H9 (cell line): ENCODE measurements at regions not wholly inside any gene's neighbourhood (a gene's known extent, or its start where the extent isn't known, plus 50 kb on each side); places are given as distances from the start of the nearest gene placed in this dataset.
A peak's percentile ranks its signal among the peaks of the same experiment; 100 is the strongest.
"Not testable (repeated sequence)": the region's sequence is repeated elsewhere in the genome, so short reads cannot be mapped to it uniquely, and the experiment has no call there.

ENCODE experiments used
- DNase-seq: peaks from one replicate; pipeline ENCODE4 v3.0.0-alpha.2; 2017
- H2AFZ ChIP-seq: one replicate; pipeline ENCODE4 v1.6.1; 2013; ENCODE audit warnings: mild to moderate bottlenecking, low read length, control low read depth, moderate library complexity
- H2AK5ac ChIP-seq: 2 replicates; pipeline ENCODE4 v1.6.1; 2013; ENCODE audit warnings: low read length, control low read depth, mixed read lengths; ENCODE audit not compliant: insufficient read length
- H2BK120ac ChIP-seq: one replicate; pipeline ENCODE4 v1.6.1; 2013; ENCODE audit warnings: low read depth, mild to moderate bottlenecking, low read length, control low read depth, inconsistent platforms; ENCODE audit not compliant: poor library complexity, severe bottlenecking
- H2BK12ac ChIP-seq: 2 replicates; pipeline ENCODE4 v1.6.1; 2013; ENCODE audit warnings: low read length, control low read depth, mixed read lengths, low read depth; ENCODE audit not compliant: insufficient read length
- H2BK15ac ChIP-seq: 2 replicates; pipeline ENCODE4 v1.6.1; 2013; ENCODE audit warnings: low read depth, low read length, control low read depth
- H2BK20ac ChIP-seq: one replicate; pipeline ENCODE4 v1.6.1; 2013; ENCODE audit warnings: low read depth, mild to moderate bottlenecking, low read length, control low read depth, inconsistent platforms; ENCODE audit not compliant: poor library complexity, severe bottlenecking
- H2BK5ac ChIP-seq: 2 replicates; pipeline ENCODE4 v1.6.1; 2013; ENCODE audit warnings: low read length, control low read depth, mixed read lengths; ENCODE audit not compliant: insufficient read length
- H3K14ac ChIP-seq: 2 replicates; pipeline ENCODE4 v1.6.1; 2013; ENCODE audit warnings: low read length, control low read depth; ENCODE audit not compliant: insufficient read depth
- H3K18ac ChIP-seq: 2 replicates; pipeline ENCODE4 v1.6.1; 2013; ENCODE audit warnings: low read depth, mild to moderate bottlenecking, mixed read lengths, low read length, control low read depth; ENCODE audit not compliant: insufficient read length
- H3K23ac ChIP-seq: 2 replicates; pipeline ENCODE4 v1.6.1; 2013; ENCODE audit warnings: low read length, control low read depth, mixed read lengths, low read depth; ENCODE audit not compliant: insufficient read length
- H3K23me2 ChIP-seq: 2 replicates; pipeline ENCODE4 v1.6.1; 2013; ENCODE audit warnings: low read depth, mild to moderate bottlenecking, mixed read lengths, low read length, control low read depth; ENCODE audit not compliant: insufficient read length, poor library complexity, severe bottlenecking
- H3K27ac ChIP-seq: 2 replicates; pipeline ENCODE4 v1.5.1; 2013; ENCODE audit warnings: low read length, control low read depth, mixed read lengths, low read depth; ENCODE audit not compliant: insufficient read length
- H3K27me3 ChIP-seq: 2 replicates; pipeline ENCODE4 v1.6.1; 2013; ENCODE audit warnings: low read length, control low read depth, inconsistent platforms; ENCODE audit not compliant: insufficient read depth
- H3K4ac ChIP-seq: 2 replicates; pipeline ENCODE4 v1.6.1; 2013; ENCODE audit warnings: low read depth, mild to moderate bottlenecking, control low read depth, inconsistent platforms, low read length, moderate library complexity
- H3K4me1 ChIP-seq: 2 replicates; pipeline ENCODE4 v1.6.1; 2013; ENCODE audit warnings: low read length, control low read depth, inconsistent platforms; ENCODE audit not compliant: insufficient read depth
- H3K4me2 ChIP-seq: 2 replicates; pipeline ENCODE4 v1.6.1; 2013; ENCODE audit warnings: low read length, control low read depth, mixed read lengths; ENCODE audit not compliant: insufficient read length, insufficient read depth
- H3K56ac ChIP-seq: 2 replicates; pipeline ENCODE4 v1.6.1; 2013; ENCODE audit warnings: low read depth, mild to moderate bottlenecking, mixed read lengths, low read length, control low read depth; ENCODE audit not compliant: insufficient read length
- H3K79me1 ChIP-seq: 2 replicates; pipeline ENCODE4 v1.6.1; 2013; ENCODE audit warnings: low read depth, mild to moderate bottlenecking, moderate library complexity, low read length, control low read depth, inconsistent platforms; ENCODE audit not compliant: insufficient read depth, poor library complexity, severe bottlenecking
- H3K79me2 ChIP-seq: 2 replicates; pipeline ENCODE4 v1.6.1; 2013; ENCODE audit warnings: low read length, control low read depth, inconsistent platforms; ENCODE audit not compliant: insufficient read depth
- H3K9ac ChIP-seq: 2 replicates; pipeline ENCODE4 v1.6.1; 2013; ENCODE audit warnings: low read length, control low read depth, mixed read lengths; ENCODE audit not compliant: insufficient read length; ENCODE audit errors: extremely low read depth
- H3K9me3 ChIP-seq: one replicate; pipeline ENCODE4 v1.6.1; 2013; ENCODE audit warnings: low read depth, low read length, inconsistent platforms; ENCODE audit not compliant: control insufficient read depth
- H3T11ph ChIP-seq: one replicate; pipeline ENCODE4 v1.6.1; 2013; ENCODE audit warnings: mild to moderate bottlenecking, low read length, control low read depth, inconsistent platforms
- H4K20me1 ChIP-seq: one replicate; pipeline ENCODE4 v1.6.1; 2013; ENCODE audit not compliant: control insufficient read depth, insufficient read length, insufficient read depth
- H4K5ac ChIP-seq: 2 replicates; pipeline ENCODE4 v1.6.1; 2013; ENCODE audit warnings: low read depth, mild to moderate bottlenecking, mixed read lengths, low read length, control low read depth; ENCODE audit not compliant: insufficient read length
- H4K8ac ChIP-seq: replicated peaks from 2 replicates; pipeline ENCODE4 v1.6.1; 2013; ENCODE audit warnings: low read length, control low read depth, mixed read lengths, low read depth; ENCODE audit not compliant: insufficient read length
- H4K91ac ChIP-seq: 2 replicates; pipeline ENCODE4 v1.6.1; 2013; ENCODE audit warnings: low read depth, mild to moderate bottlenecking, moderate library complexity, mixed read lengths, low read length, control low read depth; ENCODE audit not compliant: insufficient read length
- H3K27ac Mint-ChIP-seq, 3 experiments: 2 replicates in 2 of 3; 3 replicates in 1 of 3; pipeline ENCODE4 v1.8.0; 2020 to 2021; ENCODE audit warnings: mixed read lengths in 3 of 3, mild to moderate bottlenecking in 1 of 3, moderate library complexity in 1 of 3
- H3K27me3 Mint-ChIP-seq: 2 replicates; pipeline ENCODE4 v1.8.0; 2021; ENCODE audit warnings: low read depth, mild to moderate bottlenecking, moderate library complexity, mixed read lengths
- H3K36me3 Mint-ChIP-seq, 3 experiments: 2 replicates in 2 of 3; 3 replicates in 1 of 3; pipeline ENCODE4 v1.8.0; 2020 to 2021; ENCODE audit warnings: low read depth in 3 of 3, mixed read lengths in 3 of 3; ENCODE audit not compliant: insufficient read depth in 1 of 3
- H3K4me1 Mint-ChIP-seq, 2 experiments: 2 replicates each; pipeline ENCODE4 v1.8.0; 2020; ENCODE audit warnings: mixed read lengths in 2 of 2
- H3K4me3 Mint-ChIP-seq, 2 experiments: 2 replicates in 1 of 2; 3 replicates in 1 of 2; pipeline ENCODE4 v1.8.0; 2020 to 2021; ENCODE audit warnings: mild to moderate bottlenecking in 2 of 2, mixed read lengths in 2 of 2, moderate library complexity in 1 of 2
- H3K9me3 Mint-ChIP-seq, 2 experiments: 2 replicates in 1 of 2; 3 replicates in 1 of 2; pipeline ENCODE4 v1.8.0; 2020; ENCODE audit warnings: mild to moderate bottlenecking in 2 of 2, mixed read lengths in 2 of 2, moderate library complexity in 1 of 2
- CTCF ChIP-seq: fragments of 200-600 bp; sonication (generic); conservative IDR thresholded peaks from 3 replicates; pipeline ENCODE4 v1.8.0; 2021; ENCODE audit warnings: antibody characterized with exemption, mild to moderate bottlenecking
- WGBS: extraction: QIAGEN DNeasy Blood & Tissue Kit; methylation state at CpG from one replicate; pipeline ENCODE4 v1.1.7; 2013; ENCODE audit warnings: missing lambda C conversion rate, low lambda C conversion rate, mixed read lengths; ENCODE audit not compliant: insufficient read length; ENCODE audit errors: extremely low coverage; 5-methylcytosine and 5-hydroxymethylcytosine counted together

- DNase-seq, result no peak
- Histone ChIP-seq H3K4ac (no peak overlapping the region), H2BK5ac (no peak overlapping the region), H4K5ac (no peak overlapping the region), H3K14ac (no peak overlapping the region), H3K23me2 (no peaks in the 10 kb centered on the region), H3K56ac (no peak overlapping the region), H3K27ac (no peak overlapping the region), H2BK12ac (no peak overlapping the region), H3K27me3 (no peaks in the 10 kb centered on the region), H3T11ph (no peak overlapping the region), H4K20me1 (no peaks in the 10 kb centered on the region), H3K79me1 (no peaks in the 10 kb centered on the region), H3K9me3 (no peaks in the 10 kb centered on the region), H2AK5ac (no peak overlapping the region), H2AFZ (peak overlapping the region; percentile 16), H4K8ac (no peak overlapping the region), H2BK15ac (no peak overlapping the region), H2BK20ac (no peak overlapping the region), H3K4me2 (no peak overlapping the region), H3K79me2 (no peaks in the 10 kb centered on the region), H3K18ac (no peak overlapping the region), H3K4me1 (no peaks in the 10 kb centered on the region), H3K9ac (no peak overlapping the region), H4K91ac (no peak overlapping the region), H2BK120ac (no peak overlapping the region), H3K23ac (no peak overlapping the region)
- Mint-ChIP-seq H3K27me3 (no peaks in the 10 kb centered on the region; the same call in 1 of the 2 replicates), H3K36me3 (no peaks in the 10 kb centered on the region), H3K9me3 (no peaks in the 10 kb centered on the region), H3K4me1 (no peaks in the 10 kb centered on the region), H3K27ac (no peak overlapping the region), H3K4me3 (no peak overlapping the region)
- no peak for TF ChIP-seq CTCF
- WGBS, result no CpG with 5 or more reads among the region's 9 CpGs
These were observed 109.8 kb downstream of the PLPPR4 start for GRCh38 chr1:99374109-99374508.

GRCh38 chr1:99374693-99375092 is 110.4 kb downstream of the PLPPR4 start:
- not testable (repeated sequence) for H2BK5ac ChIP-seq, H3K27ac ChIP-seq, H3K4me2 ChIP-seq, H2AK5ac ChIP-seq, H3K36me3 Mint-ChIP-seq, H3K14ac ChIP-seq, H3K9ac ChIP-seq, H4K5ac ChIP-seq, H3K27ac Mint-ChIP-seq, H3T11ph ChIP-seq, H3K27me3 ChIP-seq, H3K79me1 ChIP-seq, H2BK20ac ChIP-seq, H2AFZ ChIP-seq, H3K23me2 ChIP-seq, H2BK15ac ChIP-seq, H4K91ac ChIP-seq, H3K9me3 Mint-ChIP-seq, H3K79me2 ChIP-seq, H3K9me3 ChIP-seq, H4K20me1 ChIP-seq, H3K23ac ChIP-seq, H3K18ac ChIP-seq, H3K4me1 Mint-ChIP-seq, H3K4me1 ChIP-seq, H3K27me3 Mint-ChIP-seq, H4K8ac ChIP-seq, H2BK120ac ChIP-seq, H2BK12ac ChIP-seq, H3K4ac ChIP-seq, H3K56ac ChIP-seq, DNase-seq, H3K4me3 Mint-ChIP-seq
